ENCODE measurements at regions not wholly inside any gene's neighbourhood (a gene's known extent, or its start where the extent isn't known, plus 50 kb on each side); places are given as distances from the start of the nearest gene placed in this dataset.

DNA sequence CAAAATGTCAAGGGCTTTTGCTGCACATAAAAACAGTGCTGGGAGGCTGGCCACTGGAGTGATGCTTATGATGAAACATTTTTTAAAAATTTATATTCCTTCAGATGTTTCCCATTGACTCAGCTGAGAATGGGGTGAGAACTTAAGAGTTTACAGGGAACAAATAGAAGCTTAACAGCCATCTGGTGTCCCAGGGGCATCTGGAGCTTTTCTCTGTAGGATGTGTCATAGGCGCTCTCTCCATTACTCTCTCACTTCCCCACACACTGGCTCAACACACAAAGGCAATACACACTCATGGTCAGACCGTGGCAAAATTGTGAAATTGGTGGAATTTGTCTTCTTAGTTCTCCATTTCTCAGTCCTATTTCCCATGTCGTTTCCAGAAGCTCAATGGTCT is 783.1 kb upstream of the LRRTM1 start:
- WGBS, 2 donors, result 47 to 68% methylated on average over 3 of the region's 3 CpGs
- ATAC-seq (no peak), DNase-seq (no peak), FAIRE-seq (no peak)
- H3K27ac ChIP-seq, result no peak overlapping the region
- TF ChIP-seq, protein P1, sequence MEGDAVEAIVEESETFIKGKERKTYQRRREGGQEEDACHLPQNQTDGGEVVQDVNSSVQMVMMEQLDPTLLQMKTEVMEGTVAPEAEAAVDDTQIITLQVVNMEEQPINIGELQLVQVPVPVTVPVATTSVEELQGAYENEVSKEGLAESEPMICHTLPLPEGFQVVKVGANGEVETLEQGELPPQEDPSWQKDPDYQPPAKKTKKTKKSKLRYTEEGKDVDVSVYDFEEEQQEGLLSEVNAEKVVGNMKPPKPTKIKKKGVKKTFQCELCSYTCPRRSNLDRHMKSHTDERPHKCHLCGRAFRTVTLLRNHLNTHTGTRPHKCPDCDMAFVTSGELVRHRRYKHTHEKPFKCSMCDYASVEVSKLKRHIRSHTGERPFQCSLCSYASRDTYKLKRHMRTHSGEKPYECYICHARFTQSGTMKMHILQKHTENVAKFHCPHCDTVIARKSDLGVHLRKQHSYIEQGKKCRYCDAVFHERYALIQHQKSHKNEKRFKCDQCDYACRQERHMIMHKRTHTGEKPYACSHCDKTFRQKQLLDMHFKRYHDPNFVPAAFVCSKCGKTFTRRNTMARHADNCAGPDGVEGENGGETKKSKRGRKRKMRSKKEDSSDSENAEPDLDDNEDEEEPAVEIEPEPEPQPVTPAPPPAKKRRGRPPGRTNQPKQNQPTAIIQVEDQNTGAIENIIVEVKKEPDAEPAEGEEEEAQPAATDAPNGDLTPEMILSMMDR (IDR thresholded peaks at IDR 0.05), result no peak
- H3K36me3 ChIP-seq, result no peaks in the 10 kb centered on the region
- intact Hi-C loops (cut with DNase I), result no loop called here
- no peak overlapping the region for H3K4me3 ChIP-seq
- no peaks in the 10 kb centered on the region for H3K9me3 ChIP-seq
- no peaks in the 10 kb centered on the region for H3K4me1 ChIP-seq
- H3K27me3 ChIP-seq, result no peaks in the 10 kb centered on the region

DNA sequence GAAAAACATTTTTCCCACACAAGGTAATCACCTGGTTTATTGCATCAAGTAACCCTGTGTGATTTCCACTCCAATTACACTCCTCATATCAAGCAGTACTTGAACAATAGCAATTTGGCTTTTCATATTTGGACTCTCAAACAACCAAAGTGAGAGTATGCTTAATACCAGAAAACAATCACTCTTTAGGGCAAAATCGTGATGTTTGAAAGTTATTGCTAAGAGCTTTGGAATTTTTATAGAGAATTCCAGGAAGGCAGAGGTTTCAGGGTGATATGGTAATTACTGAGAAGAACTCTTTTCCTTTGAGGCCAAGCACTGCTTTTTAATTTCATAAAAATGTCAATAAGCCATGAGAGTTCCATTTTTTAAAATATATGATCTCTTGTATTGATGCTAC is 779.5 kb upstream of the LRRTM1 start:
- no peaks in the 10 kb centered on the region for H3K9me3 ChIP-seq
- no peak for DNase-seq
- no peak for FAIRE-seq
- H3K27me3 ChIP-seq, result no peaks in the 10 kb centered on the region
- H3K36me3 ChIP-seq, result no peaks in the 10 kb centered on the region
- TF ChIP-seq, protein P1 (IDR thresholded peaks at IDR 0.05), result no peak
- WGBS, 2 donors, result 11 to 18% methylated on average over 1 of the region's 1 CpG
- ATAC-seq, result no peak
- H3K4me1 ChIP-seq, result no peaks in the 10 kb centered on the region
- no peak overlapping the region for H3K27ac ChIP-seq
- intact Hi-C loops (cut with DNase I), result no loop called here
- H3K4me3 ChIP-seq, result no peak overlapping the region

DNA sequence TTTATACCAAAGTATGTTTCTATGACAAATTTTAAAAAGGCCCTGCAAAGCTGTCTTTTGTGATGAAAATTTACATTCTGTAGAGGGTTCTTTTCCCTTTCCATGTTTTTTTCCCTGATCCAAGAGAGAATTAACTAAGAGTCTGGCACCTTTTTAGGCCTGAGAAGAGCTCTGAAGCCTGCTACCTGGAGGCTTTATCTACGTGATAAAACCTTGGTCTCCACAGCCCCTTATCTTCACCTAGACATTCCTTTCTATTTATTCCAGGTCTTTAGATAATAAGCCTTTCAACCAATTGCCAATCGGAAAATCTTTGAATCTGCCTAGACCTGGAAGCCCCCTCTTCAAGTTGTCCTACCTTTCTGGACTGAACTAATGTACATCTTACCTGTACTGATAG is 774.1 kb upstream of the LRRTM1 start:
- Histone ChIP-seq H3K27ac (no peak overlapping the region), H3K4me1 (no peaks in the 10 kb centered on the region), H3K27me3 (no peaks in the 10 kb centered on the region), H3K4me3 (no peak overlapping the region), H3K36me3 (no peaks in the 10 kb centered on the region), H3K9me3 (no peaks in the 10 kb centered on the region)
- intact Hi-C loops (cut with DNase I), result no loop called here
- TF ChIP-seq, protein P1 (IDR thresholded peaks at IDR 0.05), result no peak
- ATAC-seq (no peak), FAIRE-seq (no peak), DNase-seq (no peak)
- WGBS, 2 donors, result 35 to 41% methylated on average over 2 of the region's 2 CpGs

DNA sequence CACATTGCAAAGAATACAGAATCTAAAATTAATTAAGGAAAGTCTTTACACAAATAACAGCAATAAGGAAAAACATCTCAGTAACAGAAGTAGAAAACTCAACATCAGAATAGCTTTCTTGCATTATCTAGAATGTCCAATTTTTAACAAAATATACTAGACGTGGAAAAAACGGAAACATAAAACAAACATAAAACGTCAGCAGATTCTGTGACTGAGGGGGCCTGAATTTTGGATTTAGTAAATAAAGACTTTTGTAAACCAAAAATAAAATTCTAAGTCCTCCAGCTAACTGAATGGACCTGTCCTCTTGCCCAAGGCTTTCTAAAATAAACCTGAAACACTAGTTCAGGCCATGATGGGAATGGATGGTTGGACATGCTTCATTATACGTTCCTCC is 773.5 kb upstream of the LRRTM1 start:
- H3K36me3 ChIP-seq, result no peaks in the 10 kb centered on the region
- no peaks in the 10 kb centered on the region for H3K9me3 ChIP-seq
- no peaks in the 10 kb centered on the region for H3K27me3 ChIP-seq
- no peak overlapping the region for H3K27ac ChIP-seq
- WGBS, 2 donors, result 45 to 58% methylated on average over 4 of the region's 4 CpGs
- H3K4me3 ChIP-seq, result no peak overlapping the region
- intact Hi-C loops (cut with DNase I), result no loop called here
- TF ChIP-seq, protein P1 (IDR thresholded peaks at IDR 0.05), result no peak
- FAIRE-seq (no peak), DNase-seq (no peak), ATAC-seq (no peak)
- H3K4me1 ChIP-seq, result no peaks in the 10 kb centered on the region

DNA sequence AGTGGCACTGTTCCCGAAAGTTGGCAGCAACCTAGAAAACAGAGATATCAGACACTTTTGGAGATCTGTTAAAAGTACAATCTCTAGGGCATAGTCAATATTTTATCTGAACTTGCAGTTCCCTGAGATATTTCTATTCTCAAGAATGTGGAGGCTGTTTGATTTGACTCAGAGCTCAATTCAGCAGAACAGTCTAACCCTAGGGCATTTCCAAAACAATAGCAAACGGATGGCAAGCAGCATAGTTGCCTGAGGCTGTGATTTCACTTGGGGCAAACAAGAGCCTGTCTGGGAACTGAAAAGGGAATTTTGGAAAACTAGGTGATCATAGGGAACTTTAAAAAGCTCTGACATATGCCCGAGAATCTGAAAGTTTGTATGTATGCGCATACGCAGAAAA is 772.8 kb upstream of the LRRTM1 start:
- no peak overlapping the region for H3K4me3 ChIP-seq
- DNase-seq, result no peak

More for the DNA sequence above, 772.8 kb upstream of the LRRTM1 start:
- Histone ChIP-seq H3K27ac (no peak overlapping the region), H3K36me3 (no peaks in the 10 kb centered on the region), H3K9me3 (no peaks in the 10 kb centered on the region), H3K27me3 (no peaks in the 10 kb centered on the region), H3K4me1 (no peaks in the 10 kb centered on the region)
- intact Hi-C loops (cut with DNase I), result no loop called here
- TF ChIP-seq, protein P1 (IDR thresholded peaks at IDR 0.05), result no peak
- FAIRE-seq (no peak), ATAC-seq (no peak)
- 66 to 69% methylated on average over 5 of the region's 5 CpGs for WGBS, 2 donors

All from pancreas (tissue), 10 donors.